Fibroblast of lung (primary cell): ENCODE measurements at regions not wholly inside any gene's neighbourhood (a gene's known extent, or its start where the extent isn't known, plus 50 kb on each side); places are given as distances from the start of the nearest gene placed in this dataset.

Source experiments
- CTCF ChIP-seq, 2 donors: IDR thresholded peaks in 1 of 2; conservative IDR thresholded peaks in 1 of 2; 1 replicate in 1 of 2; 2 replicates in 1 of 2; pipeline ENCODE4 v1.5.1; 2011 to 2012; ENCODE audit warnings: low read length in 2 of 2, control low read depth in 1 of 2, inconsistent platforms in 1 of 2, low read depth in 1 of 2, mild to moderate bottlenecking in 1 of 2
- EZH2 ChIP-seq: IDR thresholded peaks from 2 replicates; pipeline ENCODE4 v1.5.1; 2012; ENCODE audit warnings: low read length, control low read depth, mild to moderate bottlenecking; ENCODE audit errors: missing control alignments

DNA sequence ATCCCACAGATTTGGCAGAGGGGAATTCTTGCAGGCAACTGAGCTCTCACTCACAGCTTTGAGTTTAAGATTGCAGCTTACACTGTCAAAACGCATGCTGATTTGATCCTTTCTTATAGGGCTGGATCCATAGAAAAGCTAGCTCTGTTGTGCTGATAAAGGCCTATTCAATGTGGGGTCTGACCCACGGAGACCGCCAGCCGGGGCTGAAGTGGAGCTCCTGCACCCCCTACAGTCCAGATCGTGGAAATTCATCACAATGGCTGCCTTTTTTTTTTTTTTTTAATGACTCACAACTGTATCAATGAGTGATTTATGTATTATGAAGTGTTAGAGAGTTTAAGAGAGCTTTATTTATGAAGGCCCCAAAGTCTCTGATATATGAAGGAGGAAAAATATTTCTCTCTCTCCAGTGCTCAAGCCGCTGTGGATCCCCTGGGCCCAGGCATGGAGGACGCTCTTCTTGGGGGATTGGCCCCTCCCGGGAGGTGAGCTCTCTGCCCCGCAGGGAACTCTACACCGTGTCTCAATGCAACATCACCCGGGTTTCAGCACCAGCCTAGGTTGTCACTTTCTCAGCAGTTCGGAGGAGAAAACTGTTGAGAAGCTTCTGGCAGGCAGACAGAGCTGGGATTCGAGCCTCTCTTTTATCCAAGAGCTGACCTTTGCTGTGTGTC is 700.2 kb downstream of the IRX1 start:
- TF ChIP-seq CTCF (conservative IDR thresholded peaks at IDR 0.05 in 1 of 2, IDR thresholded peaks at IDR 0.05 in 1 of 2; ENCODE audit: low read depth in 1 of 2, low read length in 2 of 2) (no peak), EZH2 (no peak)
